CD4-positive, alpha-beta T cell treated with Interleukin-4 for 1 hour (primary cell): ENCODE measurements at regions not wholly inside any gene's neighbourhood (a gene's known extent, or its start where the extent isn't known, plus 50 kb on each side); places are given as distances from the start of the nearest gene placed in this dataset.

Source experiments
- DNase-seq, 2 donors: peaks; one replicate each; pipeline ENCODE4 v3.0.0-alpha.2; 2020 to 2022

- DNase-seq = no peak
Measured at GRCh38 chr4:23654791-23655190, 235.1 kb downstream of the PPARGC1A start.

GRCh38 chr4:23648854-23649596 is 240.8 kb downstream of the PPARGC1A start:
- DNase-seq = no peak

GRCh38 chr4:23635468-23635867 is 254.4 kb downstream of the PPARGC1A start:
- no peak for DNase-seq

GRCh38 chr4:23631255-23631950 is 258.4 kb downstream of the PPARGC1A start:
- DNase-seq = no peak

- no peak for DNase-seq
Measured at GRCh38 chr4:23630110-23630509, 259.7 kb downstream of the PPARGC1A start.

- no peak for DNase-seq
Measured at GRCh38 chr4:23629421-23629820, 260.4 kb downstream of the PPARGC1A start.

GRCh38 chr4:23614284-23614892 is 275.5 kb downstream of the PPARGC1A start:
- no peak for DNase-seq

- no peak for DNase-seq
Measured at GRCh38 chr4:23613782-23614181, 276.1 kb downstream of the PPARGC1A start.

- no peak for DNase-seq
Measured at GRCh38 chr4:23602720-23603119, 287.1 kb downstream of the PPARGC1A start.

- DNase-seq = no peak
Measured at GRCh38 chr4:23594125-23594524, 295.7 kb downstream of the PPARGC1A start.

GRCh38 chr4:23590431-23590830 is 299.4 kb downstream of the PPARGC1A start:
- DNase-seq = no peak

- no peak for DNase-seq
Measured at GRCh38 chr4:23584024-23584423, 305.8 kb downstream of the PPARGC1A start.

- no peak for DNase-seq
Measured at GRCh38 chr4:23582671-23583070, 307.2 kb downstream of the PPARGC1A start.

- no peak for DNase-seq
Measured at GRCh38 chr4:23579166-23579565, 310.7 kb downstream of the PPARGC1A start.

- DNase-seq = no peak
Measured at GRCh38 chr4:23577398-23577797, 312.4 kb downstream of the PPARGC1A start.

- no peak for DNase-seq
Measured at GRCh38 chr4:23572382-23572781, 317.5 kb downstream of the PPARGC1A start.

GRCh38 chr4:23567338-23567737 is 322.5 kb downstream of the PPARGC1A start:
- DNase-seq = no peak

- no peak for DNase-seq
Measured at GRCh38 chr4:23560748-23561147, 329.1 kb downstream of the PPARGC1A start.

GRCh38 chr4:23558101-23558500 is 331.7 kb downstream of the PPARGC1A start:
- DNase-seq = no peak

GRCh38 chr4:23547601-23548000 is 342.2 kb downstream of the PPARGC1A start:
- no peak for DNase-seq

- no peak for DNase-seq
Measured at GRCh38 chr4:23547096-23547495, 342.8 kb downstream of the PPARGC1A start.

GRCh38 chr4:23539969-23540569 is 349.8 kb downstream of the PPARGC1A start:
- DNase-seq = no peak

GRCh38 chr4:23533859-23534258 is 356.0 kb downstream of the PPARGC1A start:
- DNase-seq = no peak

GRCh38 chr4:23516716-23517115 is 373.1 kb downstream of the PPARGC1A start:
- no peak for DNase-seq
